Fibroblast of skin of scalp (primary cell): ENCODE measurements at regions not wholly inside any gene's neighbourhood (a gene's known extent, or its start where the extent isn't known, plus 50 kb on each side); places are given as distances from the start of the nearest gene placed in this dataset.
A peak's percentile ranks its signal among the peaks of the same experiment; 100 is the strongest.
"Not testable (repeated sequence)": the region's sequence is repeated elsewhere in the genome, so short reads cannot be mapped to it uniquely, and the experiment has no call there.

ENCODE experiments used
- DNase-seq: peaks from one replicate; pipeline ENCODE4 v3.0.0-alpha.2; 2013

GRCh38 chr3:81363816-81364215 lies 397.6 kb downstream of the GBE1 start:
- DNase-seq = no peak

GRCh38 chr3:81354119-81354518 lies 407.3 kb downstream of the GBE1 start:
- DNase-seq = no peak

GRCh38 chr3:81352867-81353266 lies 408.6 kb downstream of the GBE1 start:
- DNase-seq = peak; percentile 8

GRCh38 chr3:81349816-81350340 lies 411.6 kb downstream of the GBE1 start:
- no peak for DNase-seq

GRCh38 chr3:81339040-81339845 lies 422.2 kb downstream of the GBE1 start:
- peak; percentile 5 for DNase-seq

GRCh38 chr3:81336470-81336869 lies 425.0 kb downstream of the GBE1 start:
- DNase-seq = no peak

- DNase-seq = not testable (repeated sequence)
Observed at GRCh38 chr3:81329835-81330234, 431.6 kb downstream of the GBE1 start.

GRCh38 chr3:81326245-81326644 lies 435.2 kb downstream of the GBE1 start:
- DNase-seq = no peak

- no peak for DNase-seq
Observed at GRCh38 chr3:81320862-81321261, 440.6 kb downstream of the GBE1 start.

GRCh38 chr3:81315030-81315429 lies 446.4 kb downstream of the GBE1 start:
- DNase-seq = no peak

GRCh38 chr3:81311321-81311720 lies 450.1 kb downstream of the GBE1 start:
- DNase-seq = no peak

- DNase-seq = peak; percentile 69
Observed at GRCh38 chr3:81308306-81308705, 453.1 kb downstream of the GBE1 start.

GRCh38 chr3:81307221-81307620 lies 454.2 kb downstream of the GBE1 start:
- DNase-seq = no peak

- no peak for DNase-seq
Observed at GRCh38 chr3:81303321-81303720, 458.1 kb downstream of the GBE1 start.

GRCh38 chr3:81302045-81302444 lies 459.4 kb downstream of the GBE1 start:
- peak; percentile 65 for DNase-seq

GRCh38 chr3:81301230-81301629 lies 460.2 kb downstream of the GBE1 start:
- no peak for DNase-seq

- no peak for DNase-seq
Observed at GRCh38 chr3:81300324-81300927, 461.0 kb downstream of the GBE1 start.

- DNase-seq = no peak
Observed at GRCh38 chr3:81299481-81299880, 462.0 kb downstream of the GBE1 start.

GRCh38 chr3:81295906-81296577 lies 465.4 kb downstream of the GBE1 start:
- no peak for DNase-seq

GRCh38 chr3:81293156-81293555 lies 468.3 kb downstream of the GBE1 start:
- DNase-seq = no peak

GRCh38 chr3:81291586-81291985 lies 469.9 kb downstream of the GBE1 start:
- no peak for DNase-seq

GRCh38 chr3:81289676-81290075 lies 471.8 kb downstream of the GBE1 start:
- DNase-seq = peak; percentile 58
